HG02571 (cell line): ENCODE measurements at regions not wholly inside any gene's neighbourhood (a gene's known extent, or its start where the extent isn't known, plus 50 kb on each side); places are given as distances from the start of the nearest gene placed in this dataset.
A peak's percentile ranks its signal among the peaks of the same experiment; 100 is the strongest.

ENCODE experiments used
- ATAC-seq: cut with Tn5 transposase; IDR thresholded peaks from one replicate; pipeline ENCODE4 v1.9.1; 2021; ENCODE audit warnings: mild to moderate bottlenecking, moderate library complexity; ENCODE audit not compliant: unreplicated experiment

DNA sequence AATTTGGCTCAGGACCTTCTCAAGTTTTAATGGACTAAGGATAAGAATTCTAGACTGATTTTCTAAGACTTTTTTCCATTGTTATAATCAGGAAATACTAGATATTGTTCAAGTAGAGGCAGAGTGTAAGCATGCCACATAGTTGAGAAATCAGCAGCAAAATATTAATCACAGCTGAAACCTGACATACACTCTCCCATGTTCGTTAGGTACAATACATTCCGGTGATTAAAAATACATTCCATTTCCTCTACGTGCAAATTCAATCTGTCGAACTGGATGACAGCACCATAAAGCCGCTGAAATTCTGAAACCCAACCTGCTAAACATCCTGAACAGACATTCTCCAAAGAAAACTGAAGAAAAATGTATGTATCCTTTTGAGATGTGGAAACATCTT is 587.6 kb upstream of the DIPK2B start:
- ATAC-seq, result no peak

DNA sequence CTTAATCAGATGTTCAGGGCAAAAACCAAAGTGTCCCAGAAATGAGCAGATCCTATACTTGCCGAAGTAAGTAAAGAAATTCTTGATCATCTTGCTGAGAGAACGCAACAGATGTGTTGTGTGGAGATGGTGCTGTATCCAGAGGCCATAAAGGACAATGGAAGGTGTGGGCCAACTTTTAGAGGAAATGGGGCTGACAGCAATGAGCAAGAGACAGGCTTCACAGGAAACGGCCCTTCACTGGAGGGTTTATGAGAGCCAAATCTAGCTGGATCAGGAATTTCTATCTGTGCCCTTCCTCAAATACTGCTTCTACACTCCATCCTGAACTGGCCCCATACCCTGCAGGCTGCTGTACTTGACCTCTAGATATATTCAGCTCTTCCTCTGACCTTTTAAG is 583.9 kb upstream of the DIPK2B start:
- ATAC-seq, result no peak

DNA sequence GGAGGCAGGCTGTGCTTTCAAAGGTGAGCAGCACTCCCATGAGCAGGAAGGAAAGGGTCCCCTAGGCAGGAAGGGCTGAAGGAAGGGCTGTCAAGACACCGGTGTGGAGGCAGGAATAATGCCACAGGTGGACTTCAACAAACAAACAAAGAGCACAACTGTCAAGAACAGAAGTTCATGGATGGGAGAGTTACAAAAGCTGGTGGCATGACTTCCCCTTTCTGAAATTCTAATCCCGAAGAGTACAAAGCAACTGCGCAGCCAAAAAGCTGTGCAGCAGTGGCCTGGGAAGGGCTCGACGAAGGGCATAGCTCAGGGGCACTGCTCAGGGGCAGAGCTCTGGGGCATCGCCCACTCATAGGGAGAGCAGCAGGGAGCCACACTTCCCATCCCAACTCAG is 582.3 kb upstream of the DIPK2B start:
- no peak for ATAC-seq

DNA sequence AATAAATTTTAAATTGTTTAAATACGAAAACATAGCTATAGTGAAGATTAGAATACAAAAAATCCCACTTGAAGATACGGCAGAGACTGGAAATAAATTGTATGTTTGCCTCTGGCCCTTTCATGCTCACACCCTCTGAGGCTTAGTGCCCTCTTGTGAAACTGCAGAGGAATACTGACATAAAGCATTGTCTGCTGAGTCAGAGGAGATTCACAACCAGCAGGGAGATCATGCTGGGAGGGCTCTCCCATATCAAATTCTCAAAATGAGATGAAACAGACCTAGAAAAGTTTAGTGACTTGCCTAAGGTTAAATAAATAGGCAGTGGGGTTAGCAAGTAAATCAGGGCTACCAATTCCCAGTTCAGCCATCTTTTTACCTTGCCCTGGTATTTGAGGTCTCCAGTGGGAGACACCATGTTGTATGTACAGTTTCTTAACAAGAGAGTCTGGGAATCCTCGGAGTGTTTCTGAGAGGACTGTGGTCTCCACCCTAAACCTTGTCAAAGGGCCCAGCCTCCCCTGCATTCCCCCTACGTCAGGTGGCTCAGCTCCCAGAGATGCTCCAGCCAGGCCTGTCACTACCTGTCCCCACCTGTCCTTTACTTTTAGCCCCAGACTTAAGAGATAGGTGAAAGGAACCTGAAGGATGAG is 581.4 kb upstream of the DIPK2B start:
- ATAC-seq, result no peak

DNA sequence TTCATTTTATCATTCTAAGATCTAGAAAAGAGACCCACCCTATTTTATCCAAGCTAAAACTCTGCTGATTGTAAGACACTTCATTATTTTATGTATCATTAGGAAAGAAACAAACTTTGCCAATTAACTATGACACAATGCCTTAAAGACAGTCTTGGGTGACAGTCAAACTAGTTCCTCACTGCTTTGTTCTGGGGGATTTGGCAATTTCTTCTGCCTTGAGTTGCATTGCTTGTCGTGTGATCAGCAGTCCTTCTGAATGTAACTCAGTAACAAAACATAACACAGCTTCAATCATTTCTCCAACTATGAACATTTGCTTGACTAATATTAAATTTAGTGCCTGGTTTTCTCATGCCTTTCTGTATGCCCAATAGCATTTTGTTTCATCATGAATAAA is 577.9 kb upstream of the DIPK2B start:
- no peak for ATAC-seq

DNA sequence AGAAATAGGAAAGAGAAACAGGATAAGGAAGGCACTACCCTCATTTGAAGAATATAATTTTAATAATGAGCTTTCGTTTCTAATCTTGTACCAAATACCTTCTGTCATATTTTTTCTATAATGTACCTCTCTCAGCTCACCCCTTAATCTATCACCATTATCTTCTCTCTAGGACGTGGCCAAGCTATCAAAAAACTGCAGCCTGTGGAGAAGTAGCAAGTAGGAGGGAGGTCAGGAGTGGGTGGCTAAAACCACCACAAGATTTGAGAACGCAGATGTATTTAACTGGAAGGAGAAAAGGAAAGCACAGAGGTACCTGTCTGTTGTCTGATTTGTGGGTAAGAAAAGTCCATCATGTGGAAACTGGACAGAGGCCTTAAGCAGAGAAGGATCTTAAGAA is 576.7 kb upstream of the DIPK2B start:
- ATAC-seq, result no peak

DNA sequence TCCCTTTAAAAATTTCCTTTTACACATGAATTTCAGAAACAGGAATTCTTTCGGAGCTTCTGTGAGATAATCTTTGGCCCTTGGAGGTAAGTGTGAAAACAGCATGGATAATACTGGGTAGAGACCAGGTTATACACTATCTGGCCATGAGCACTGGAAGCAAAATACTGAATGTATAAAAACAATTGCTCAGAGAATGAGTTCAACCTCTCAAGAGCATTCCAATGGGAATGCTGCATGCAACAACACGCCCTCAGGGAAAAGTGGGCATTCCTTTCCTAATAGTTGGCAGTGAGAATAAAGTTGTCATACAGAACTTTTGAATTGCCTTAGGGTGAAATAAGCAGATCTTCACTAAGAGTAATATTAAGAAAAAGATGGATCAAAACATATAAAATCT is 574.8 kb upstream of the DIPK2B start:
- ATAC-seq, result no peak

DNA sequence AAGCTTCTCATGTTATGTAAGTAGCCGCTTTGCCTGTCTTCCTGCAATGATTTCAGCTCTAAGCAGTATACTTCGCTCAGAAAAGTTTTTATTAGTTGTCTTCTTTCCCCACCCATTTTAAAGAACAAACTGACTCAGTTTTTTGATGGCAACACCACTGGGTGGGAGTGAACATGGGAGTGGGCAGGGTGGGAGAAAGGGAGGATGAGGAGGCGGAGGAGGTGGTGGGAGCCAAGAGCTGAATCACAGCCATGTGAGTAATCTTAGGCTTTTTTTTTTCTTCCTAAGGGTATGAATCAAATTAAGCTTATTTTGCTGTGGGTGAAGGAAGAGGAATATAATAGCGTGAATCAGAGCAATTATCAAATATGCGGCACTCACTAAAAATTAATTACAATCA is 574.3 kb upstream of the DIPK2B start:
- no peak for ATAC-seq

DNA sequence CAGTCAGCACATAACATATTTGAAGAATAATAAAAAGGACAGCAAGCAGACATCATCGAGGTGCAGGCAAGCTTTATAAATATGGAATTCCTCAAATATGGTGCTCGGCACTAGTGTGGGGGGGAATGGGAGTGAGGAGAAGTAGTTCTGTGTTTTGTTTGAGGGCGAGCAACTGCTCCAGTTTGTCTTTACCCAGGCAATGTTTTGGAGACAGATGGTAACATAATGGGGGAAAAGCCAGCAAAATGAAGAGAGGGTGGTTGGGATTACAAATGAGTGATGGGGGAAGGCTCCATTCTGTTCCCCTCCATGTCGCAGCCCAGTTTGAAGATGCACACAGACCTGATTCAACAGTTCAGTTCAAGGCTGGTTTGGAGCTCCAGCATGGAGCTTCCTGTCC is 572.9 kb upstream of the DIPK2B start:
- ATAC-seq, result no peak

DNA sequence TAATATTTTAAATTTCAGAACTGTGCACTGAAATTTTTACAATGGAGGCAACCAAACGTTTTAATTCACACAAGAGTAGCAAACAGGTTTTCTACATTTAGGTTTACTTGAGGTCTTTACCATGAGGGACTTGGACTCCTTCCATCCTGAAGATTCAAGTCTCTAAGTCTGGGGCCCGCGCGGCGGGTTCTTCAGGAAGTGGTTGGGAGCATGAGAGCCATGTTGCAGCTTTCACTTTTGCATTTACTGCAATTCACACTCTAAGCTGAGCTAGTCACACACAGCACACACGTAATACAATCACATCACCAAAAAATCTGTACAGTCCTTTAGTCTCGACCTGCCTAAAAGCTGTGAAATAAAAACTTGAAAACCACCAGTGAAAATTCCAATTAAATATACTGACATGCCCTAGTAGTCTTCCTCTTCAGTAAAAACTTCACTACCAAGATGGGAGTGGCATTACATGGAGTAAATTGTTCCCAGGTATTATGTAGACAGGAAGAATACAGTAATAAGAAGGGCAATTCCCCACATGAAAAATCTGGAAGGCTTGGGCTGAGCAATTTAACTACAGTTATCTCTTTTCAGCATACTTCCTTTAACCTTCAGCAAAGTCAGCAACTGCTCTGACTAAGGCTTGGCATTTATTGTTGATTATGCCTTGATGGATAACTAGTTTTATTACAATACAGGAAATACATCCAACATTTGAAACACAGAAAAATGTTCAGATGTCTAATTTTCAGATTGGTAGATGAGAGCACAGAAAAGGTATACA is 571.1 kb upstream of the DIPK2B start:
- ATAC-seq, result peak; percentile 41

DNA sequence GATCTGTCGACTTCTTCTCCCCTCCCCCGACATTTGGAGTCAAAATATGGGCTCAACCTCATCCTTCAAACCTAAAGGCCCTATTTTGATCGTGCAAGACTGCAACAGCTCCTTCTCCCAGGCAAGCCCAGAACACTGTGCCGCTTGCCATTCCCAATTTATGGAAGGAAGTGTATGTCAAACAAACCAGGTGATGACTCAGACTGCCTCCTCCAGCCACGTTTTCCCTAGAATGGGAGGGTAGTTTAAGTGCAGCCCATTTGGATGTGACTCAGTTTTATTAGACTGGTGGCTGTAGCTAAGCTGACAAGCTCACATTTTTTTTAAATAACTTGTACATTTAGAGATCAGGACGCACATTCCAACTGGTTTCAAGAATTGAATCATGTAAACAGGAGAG is 570.4 kb upstream of the DIPK2B start:
- no peak for ATAC-seq

DNA sequence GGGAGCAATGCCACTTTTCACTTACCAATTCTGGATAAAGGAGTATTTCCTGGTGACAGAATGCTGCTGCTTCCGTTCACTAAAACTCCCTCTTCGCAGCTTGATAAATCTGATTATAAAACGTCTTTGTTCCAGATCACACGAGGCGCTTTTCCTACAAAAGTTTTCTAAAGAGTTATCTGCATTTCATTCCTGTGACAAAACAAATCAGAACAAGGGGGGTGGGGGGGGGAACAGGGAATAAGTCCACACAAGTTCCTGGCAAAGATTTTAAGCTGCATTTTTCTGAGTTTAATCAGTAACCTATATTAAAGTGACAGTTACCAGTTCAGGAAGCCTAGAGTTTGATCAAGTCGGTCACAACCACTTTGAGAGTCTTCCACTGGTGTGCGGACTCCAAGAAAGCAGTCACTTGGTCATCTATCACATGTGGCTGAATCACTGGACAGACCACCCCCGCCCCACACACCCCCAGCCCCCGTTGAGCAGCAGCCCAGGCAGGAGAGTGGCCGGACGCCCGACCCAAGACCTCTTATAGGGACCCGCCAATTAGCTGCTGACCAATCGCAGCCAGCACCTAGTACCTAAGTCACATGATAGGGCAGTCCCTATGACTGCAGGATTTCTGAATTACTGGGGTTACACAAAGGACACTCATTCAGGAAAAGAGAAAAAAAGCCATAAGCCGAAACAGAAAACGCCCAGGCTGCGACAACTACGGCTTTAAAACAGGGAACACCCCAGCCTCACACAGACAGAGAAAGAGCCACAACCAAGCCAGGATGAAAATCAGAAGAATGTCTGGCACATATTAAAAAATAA is 569.3 kb upstream of the DIPK2B start:
- ATAC-seq, result peak; percentile 81

DNA sequence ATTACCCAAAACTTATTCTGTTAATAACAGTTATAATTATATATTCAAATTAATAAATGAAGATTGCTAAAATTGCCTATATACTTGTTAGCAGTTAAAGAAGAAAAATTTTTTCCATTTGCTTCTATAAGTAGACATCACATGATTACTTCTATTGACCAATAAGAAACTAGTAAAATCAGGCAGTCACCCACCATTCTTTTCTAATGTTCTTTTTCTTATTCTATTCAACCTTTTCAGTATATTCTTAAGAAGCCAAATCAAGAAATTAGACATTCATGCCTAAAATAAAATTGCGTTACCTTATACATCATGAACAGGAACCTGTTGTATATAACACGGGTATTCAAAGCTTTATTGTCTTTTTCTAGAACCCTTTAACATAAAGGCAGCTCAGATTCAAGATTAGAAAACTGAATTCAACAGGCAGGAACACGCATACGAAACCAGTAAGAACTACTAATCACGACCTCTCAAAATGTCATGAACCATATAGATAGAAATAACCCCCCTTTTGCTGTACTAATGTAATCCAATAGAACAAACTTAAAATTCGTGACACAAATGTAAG is 568.1 kb upstream of the DIPK2B start:
- no peak for ATAC-seq

DNA sequence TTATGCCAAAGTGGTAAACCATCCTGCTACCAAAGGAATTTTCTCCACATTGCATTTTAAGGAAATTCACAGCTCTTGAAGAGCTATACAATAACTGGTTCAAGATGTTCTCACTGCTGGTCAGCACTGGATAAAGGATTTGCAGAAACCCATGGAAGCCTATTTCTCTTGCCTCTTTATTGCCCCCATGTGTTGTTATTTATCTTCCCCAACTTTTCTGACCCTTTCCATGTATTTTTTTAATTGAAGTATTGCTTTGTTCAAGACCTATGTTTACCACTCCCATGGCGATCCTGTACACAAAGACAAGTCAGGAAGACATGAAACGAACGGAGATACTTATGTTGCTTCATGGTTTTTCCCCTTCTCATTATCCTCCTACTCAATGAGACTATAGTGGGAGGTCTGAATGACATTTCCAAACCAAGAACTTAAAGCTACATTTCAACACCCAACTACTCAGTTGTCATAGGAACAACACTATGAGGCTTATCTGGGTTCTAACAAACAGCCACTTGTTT is 566.4 kb upstream of the DIPK2B start:
- no peak for ATAC-seq

DNA sequence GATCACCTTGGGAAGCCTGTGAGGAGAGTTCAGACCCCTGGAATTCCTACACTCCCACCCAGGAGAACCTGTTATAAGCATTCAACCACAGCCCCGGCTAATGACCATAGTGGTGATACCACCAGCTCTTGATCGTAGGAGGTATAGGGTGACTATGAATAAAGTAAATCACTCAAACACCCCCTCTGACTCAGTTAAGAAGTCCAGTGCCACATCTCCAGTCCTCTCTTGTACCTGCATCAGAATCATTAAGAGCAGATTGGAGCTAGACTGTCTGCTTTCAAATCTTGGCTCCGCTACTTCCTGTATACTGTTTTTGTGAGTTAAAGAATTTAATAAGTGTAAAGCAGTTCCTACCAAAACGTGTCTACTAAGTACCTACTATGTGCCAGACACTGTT is 565.1 kb upstream of the DIPK2B start:
- no peak for ATAC-seq

DNA sequence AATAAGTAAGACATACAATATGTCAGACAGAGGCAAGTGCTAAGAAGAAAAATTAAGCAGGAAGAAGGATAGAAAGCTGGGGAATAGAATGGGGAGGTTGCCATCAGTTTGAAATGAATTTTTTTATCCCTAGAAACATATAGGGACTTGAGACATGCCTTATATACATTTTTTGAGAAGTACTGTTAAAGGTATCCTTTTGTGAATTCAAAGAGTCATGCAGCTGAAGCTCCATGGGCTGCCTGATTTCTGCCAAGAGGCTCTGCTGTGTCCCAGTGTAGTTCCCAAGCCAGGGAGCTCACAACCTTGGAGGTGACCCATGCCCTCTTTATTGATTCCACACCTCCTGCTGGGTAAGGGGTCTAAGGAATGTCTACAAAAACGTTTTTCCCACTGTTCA is 564.6 kb upstream of the DIPK2B start:
- no peak for ATAC-seq

DNA sequence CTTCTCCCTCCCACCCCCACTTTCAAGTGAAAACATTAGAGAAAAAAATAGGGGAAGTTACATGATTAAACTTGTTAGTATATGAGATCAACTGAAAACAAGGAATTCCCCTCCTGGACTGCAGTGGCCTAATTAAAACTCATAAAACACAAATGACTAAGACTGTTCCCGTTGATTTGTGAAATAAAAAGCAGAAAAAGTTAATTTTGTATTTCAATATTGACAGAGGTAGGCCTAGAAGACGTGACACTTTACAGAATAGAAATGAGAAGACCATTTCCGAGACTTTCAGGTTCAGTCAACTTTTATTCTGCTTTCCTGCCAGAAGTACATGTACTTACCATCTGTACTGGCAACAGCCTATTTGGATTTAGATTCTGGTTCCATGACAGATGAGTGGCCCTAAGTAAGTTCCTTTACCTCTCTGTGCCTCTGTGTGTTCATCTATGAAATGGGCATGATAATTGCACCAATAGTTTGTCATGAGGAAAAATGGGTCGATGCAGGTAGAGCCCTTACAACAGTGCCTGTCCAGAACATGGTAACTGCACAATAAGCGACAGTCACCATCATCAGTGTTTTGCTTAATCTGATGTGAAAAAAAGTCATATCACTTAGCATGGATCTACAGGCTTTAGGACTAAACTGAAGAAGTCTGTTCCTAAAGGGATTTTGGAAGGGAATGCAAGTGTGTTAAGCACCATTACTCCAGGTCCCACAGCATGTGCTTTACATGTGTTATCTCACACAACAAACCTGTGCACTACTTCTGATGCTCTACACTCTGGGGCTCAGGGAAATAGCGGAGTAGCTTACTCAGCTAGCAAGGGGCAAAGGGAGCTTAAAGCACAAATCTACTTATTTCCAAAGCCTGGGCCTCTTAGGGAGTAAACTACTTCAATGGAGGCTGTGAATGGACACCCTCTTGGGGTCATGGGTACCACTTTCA is 562.3 kb upstream of the DIPK2B start:
- no peak for ATAC-seq

DNA sequence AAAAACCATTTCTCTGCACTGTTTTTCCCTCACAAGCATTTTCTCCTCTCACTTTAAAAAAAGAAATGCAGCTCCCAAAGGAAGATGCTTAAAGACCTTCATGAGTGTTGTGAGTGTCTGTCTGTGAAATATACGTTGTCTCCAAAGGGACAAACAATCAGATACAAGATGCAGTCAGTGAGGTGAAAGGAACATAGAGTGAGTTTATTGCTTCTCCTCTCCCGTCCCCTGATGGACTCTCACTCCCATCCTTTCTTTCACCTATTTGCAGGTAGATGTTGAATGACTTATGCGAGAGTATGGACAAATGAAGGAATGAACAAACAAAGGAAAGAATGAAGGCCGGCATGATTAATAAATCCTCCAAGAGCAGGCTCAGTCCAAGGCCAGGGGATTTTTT is 561.2 kb upstream of the DIPK2B start:
- ATAC-seq, result no peak

DNA sequence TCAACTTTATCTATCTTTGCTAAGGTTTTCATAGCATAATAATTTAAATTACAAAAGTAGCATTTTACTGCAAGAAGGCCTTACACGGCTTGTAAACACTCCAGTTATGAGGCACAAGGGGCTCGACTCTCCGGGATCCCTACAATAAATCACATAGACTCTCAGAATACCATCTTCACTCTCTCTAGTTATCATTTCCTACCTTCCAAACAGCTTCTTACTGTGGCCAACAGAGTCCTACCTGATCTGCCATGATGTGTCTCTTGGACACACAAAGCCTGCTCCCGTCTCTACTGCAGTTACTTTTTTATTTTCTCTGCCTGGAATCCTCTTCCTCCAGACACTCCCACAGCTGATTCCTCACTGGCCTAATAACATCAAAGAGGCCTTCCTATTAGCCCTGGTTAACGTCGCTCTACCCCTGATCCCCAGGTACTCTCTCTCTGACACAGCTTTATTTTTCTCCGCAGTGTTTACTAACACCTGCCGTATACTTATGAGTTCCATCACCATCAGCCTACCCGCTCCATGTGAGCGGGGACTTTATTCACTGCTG is 559.6 kb upstream of the DIPK2B start:
- ATAC-seq, result no peak
